ELF-1 (cell line): ENCODE measurements at regions not wholly inside any gene's neighbourhood (a gene's known extent, or its start where the extent isn't known, plus 50 kb on each side); places are given as distances from the start of the nearest gene placed in this dataset.
A peak's percentile ranks its signal among the peaks of the same experiment; 100 is the strongest.

ENCODE experiments used
- DNase-seq: peaks from one replicate; pipeline ENCODE4 v3.0.0-alpha.2; 2016; ENCODE audit warnings: low read depth, low spot score

DNA sequence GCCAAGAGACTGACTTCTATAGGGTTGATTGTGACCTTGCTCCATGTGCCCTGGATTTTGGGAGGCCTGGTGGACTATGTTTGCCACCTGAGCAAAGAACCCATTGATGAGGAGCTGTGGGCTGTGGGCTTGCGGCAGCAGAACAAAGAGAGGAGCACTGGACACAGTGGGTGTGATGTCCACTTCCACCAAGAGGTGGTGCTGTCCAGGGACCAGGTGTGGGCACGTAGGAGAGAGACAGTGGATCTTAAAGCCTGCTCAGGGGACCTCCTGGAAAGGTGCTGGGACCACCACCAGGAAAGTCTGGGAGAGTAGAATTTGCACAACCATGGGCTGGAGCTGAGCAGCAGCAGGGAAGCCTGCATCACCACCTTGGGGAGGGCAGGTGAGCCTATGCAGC lies 106.7 kb upstream of the ETS2 start:
- no peak for DNase-seq

DNA sequence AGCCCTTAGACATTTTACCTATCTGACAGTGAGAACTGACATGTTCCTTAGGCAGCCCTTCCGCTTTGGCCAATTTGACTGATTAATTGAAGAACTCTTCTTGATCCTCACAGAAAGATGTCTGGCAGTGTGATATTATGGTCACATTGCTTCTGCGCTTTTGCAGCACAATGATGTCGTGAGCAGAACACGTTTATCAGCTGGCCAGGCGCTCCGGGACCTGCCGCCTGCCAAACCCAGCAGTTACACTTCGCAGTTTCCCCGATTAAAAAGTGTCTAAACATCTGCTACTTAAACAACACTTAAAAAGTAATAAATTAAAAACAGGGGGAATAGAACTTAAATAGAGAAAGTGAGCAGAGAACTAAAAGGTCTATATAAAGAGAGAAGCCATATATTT lies 103.5 kb upstream of the ETS2 start:
- DNase-seq = no peak

DNA sequence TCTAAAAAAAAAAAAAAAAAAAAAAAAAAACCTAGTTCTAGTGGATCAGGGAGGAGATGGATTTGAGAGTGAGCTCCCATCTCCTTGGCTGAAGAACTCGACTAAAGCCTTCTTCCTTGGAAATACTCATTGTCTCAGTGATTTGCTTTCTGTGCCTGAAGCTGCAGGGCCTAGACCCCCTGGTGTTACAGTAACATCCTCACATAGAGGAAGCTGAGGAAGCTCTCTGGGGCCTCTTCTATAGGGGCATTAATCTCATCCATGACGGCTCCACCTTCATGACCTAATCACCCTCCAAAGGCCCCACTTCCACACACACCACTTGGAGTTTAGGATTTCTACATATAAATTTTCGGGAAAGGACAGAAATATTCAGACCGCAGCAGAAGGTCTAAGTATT lies 95.9 kb upstream of the ETS2 start:
- DNase-seq = peak; percentile 40

- DNase-seq = peak; percentile 78
Measured at GRCh38 chr21:38712071-38712470, 93.7 kb upstream of the ETS2 start.

DNA sequence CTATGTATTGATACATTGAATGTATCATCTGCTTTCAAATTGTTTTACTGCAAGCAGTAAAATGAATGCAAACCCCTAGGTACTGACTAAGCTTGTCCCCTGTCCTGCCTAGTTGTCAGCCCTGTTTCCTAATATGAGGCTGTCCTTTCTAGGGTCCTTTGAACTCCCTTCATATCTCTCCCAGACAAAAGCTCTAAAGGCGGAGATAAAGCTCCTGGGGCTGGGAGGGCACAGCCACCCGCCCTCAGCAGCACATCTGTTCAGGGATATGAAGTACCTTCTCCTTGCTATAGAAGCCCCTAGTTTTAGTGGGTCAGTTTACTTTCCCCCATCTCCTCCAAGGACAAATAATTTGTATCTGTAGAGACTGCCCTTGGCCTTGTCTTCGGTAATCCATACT lies 93.1 kb upstream of the ETS2 start:
- no peak for DNase-seq

GRCh38 chr21:38714039-38714817 lies 91.5 kb upstream of the ETS2 start:
- no peak for DNase-seq

DNA sequence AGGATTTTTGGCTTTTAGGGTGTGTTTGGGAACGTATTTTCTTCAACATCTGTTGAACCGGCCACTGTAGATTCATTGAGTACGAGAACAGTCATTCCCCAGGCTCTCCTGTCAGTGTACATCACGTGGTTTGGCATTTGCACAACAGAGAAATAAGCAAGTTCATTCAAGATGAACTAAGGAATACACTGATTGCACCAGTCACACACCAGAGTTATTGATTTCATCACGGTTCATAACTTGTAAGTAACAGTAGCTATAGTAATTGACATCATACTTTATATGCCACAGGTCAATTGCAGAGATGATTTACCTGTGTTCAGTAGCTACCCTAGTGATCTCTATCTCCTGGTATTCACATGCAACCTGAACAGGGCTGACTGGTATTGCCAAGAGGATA lies 90.7 kb upstream of the ETS2 start:
- DNase-seq = no peak

- no peak for DNase-seq
Measured at GRCh38 chr21:38716088-38716487, 89.6 kb upstream of the ETS2 start.

DNA sequence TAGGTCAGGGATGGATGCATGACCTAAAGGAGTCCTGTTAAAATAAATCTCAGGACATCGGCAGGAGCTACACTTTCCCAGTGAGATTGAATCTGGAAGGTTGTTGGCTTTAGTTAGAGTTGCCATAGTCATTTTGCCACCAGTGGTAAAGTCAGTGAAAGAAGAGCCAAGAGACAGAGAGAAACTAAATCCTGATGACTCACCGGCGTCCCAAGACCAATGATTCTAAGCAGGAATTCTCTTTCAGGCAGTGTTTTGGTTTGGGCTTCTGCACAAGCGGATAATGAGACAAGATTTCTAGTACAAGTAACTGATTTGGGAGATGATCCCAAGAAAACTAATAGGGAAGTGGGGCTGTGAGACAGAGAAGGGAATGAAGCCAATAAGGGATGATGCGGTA lies 88.8 kb upstream of the ETS2 start:
- no peak for DNase-seq

GRCh38 chr21:38718481-38718880 lies 87.2 kb upstream of the ETS2 start:
- DNase-seq = no peak

DNA sequence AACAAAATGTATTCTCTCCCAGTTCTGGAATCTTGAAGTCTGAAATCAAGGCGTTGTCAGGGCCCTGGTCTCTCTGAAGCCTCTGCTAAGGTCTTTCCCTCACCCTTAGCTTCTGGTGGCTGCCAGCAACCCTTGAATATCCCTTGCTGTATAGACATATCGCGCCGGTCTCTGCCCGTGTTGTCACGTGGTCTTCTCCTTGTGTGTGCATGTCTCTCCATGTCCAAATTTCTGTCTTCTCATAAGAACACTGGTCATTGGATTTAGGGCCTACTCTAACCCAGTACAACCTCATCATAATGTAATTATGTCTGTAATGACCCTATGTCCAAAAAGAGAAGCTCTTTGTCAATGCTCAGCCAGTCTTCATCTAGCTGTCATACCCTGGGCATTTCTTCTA lies 85.7 kb upstream of the ETS2 start:
- DNase-seq = no peak

GRCh38 chr21:38721055-38721454 lies 84.7 kb upstream of the ETS2 start:
- DNase-seq = no peak

GRCh38 chr21:38721958-38722357 lies 83.8 kb upstream of the ETS2 start:
- no peak for DNase-seq

- no peak for DNase-seq
Measured at GRCh38 chr21:38725196-38726157, 80.3 kb upstream of the ETS2 start.

DNA sequence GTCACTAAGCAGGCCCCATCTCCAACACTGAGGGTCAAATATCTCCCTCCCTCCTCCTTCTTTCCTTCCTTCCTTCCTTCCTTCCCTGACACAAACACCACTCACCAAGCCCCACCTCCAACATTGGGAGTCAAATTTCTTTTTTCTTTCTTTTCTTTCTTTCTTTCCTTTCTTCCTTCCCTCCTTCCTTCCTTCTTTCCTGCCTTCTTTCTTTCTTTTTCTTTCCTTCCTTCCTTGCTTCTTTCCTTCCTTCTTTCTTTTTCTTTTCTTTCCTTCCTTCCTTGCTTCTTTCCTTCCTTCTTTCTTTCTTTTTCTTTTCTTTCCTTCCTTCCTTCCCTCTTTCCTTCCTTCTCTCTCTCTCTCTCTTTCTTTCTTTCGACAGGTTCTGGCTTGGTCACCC lies 79.2 kb upstream of the ETS2 start:
- no peak for DNase-seq

GRCh38 chr21:38729291-38729690 lies 76.4 kb upstream of the ETS2 start:
- no peak for DNase-seq

DNA sequence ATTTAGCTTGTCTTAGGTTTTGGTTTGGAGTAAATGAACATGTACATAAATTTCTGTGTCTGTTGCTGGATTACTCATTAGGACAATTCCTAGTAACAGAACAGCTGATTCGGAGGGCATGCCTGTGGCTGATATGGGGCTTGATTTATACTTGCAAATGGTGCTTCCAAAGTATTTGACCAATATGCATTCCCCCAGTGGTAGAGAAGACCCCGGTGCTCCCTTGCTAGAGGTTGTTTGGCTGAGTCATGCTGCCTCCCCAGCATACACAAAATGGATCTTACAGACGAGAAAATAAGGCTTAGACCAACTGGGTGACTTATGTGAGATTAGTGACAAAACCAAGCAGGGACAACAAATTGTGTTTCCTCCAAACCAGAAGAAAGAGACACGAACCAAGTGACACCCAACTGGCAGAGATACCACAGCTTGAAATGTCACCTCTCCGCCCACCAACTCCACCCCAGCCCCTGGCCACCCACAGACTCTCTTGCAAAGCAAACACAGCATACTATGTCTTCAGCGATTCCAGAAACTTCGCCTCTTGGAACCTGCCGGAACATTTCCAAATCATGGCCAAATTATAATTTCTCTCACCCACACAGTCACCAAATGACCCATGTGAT lies 75.9 kb upstream of the ETS2 start:
- DNase-seq = no peak

- peak; percentile 90 for DNase-seq
Measured at GRCh38 chr21:38733972-38734546, 71.7 kb upstream of the ETS2 start.

DNA sequence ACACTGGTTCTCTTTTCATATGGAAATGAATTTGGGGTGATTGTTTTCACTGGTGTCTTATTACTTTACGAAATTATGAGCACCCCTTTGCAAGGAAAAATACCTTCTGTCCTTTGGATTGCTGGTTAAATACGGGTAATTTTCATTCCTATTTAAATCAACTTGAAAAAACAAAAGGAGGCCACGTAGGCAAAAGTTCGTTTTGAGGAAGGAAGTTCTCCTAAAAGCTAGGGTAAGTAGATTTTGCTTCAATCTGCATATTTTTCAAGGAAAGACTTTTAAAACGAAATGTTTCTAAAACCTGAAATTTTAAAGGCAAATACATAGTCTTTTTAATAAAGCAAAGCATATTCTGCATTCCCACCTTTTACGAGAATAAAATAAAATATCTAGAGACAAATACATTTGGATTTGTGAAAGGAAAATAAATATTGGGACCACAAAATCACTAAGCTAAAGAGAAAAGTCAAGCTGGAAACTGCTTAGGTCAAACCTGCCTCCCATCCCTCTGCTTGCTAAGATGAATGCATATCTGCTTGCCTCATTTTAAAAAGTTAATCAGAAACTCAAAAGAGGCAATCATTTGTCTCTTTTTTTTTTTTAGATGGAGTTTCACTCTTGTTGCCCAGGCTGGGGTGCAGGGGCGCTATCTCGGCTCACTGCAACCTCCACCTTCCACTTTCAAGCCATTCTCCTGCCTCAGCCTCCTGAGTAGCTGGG lies 70.9 kb upstream of the ETS2 start:
- no peak for DNase-seq

- DNase-seq = no peak
Measured at GRCh38 chr21:38735626-38736206, 70.0 kb upstream of the ETS2 start.

DNA sequence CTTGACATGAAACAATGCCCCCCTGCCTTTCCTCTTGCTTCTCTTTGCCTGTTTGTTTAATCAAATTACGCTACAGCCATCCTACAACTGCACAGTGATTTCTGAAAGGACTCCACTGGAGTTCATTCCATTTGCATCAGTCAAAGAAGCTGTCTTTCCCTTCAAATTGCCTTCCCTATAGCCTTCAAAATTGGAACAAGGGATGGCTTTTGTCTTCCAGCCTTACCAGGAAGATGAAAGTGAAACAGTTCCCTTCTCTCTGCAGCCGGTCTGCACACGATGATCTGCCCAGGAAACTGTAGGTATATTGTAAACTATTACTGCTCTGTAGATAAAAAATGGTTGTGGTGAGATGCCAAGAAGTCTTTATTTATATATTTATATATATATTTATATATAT lies 65.6 kb upstream of the ETS2 start:
- no peak for DNase-seq
